ENCODE measurements at regions not wholly inside any gene's neighbourhood (a gene's known extent, or its start where the extent isn't known, plus 50 kb on each side); places are given as distances from the start of the nearest gene placed in this dataset.
"Not testable (repeated sequence)": the region's sequence is repeated elsewhere in the genome, so short reads cannot be mapped to it uniquely, and the experiment has no call there.

- DNase-seq (ENCODE audit: low read depth in 4 of 4, low spot score in 3 of 4): no peak
Measured at GRCh38 chr4:81586706-81587105, 115.0 kb upstream of the RASGEF1B start.

DNA sequence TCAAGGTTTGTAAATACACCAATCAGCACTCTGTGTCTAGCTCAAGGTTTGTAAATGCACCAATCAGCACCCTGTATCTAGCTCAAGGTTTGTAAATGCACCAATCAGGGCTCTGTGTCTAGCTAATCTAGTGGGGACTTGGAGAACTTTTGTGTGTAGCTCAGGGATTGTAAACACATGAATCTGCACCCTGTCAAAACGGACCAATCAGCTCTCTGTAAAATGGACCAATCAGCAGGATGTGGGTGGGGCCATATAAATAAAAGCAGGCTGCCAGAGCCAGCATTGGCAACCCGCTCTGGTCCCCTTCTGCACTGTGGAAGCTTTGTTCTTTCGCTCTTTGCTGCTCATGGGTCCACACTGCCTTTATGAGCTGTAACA, 109.3 kb upstream of the RASGEF1B start:
- not testable (repeated sequence) for DNase-seq (ENCODE audit: low read depth in 4 of 4, low spot score in 3 of 4)

DNA sequence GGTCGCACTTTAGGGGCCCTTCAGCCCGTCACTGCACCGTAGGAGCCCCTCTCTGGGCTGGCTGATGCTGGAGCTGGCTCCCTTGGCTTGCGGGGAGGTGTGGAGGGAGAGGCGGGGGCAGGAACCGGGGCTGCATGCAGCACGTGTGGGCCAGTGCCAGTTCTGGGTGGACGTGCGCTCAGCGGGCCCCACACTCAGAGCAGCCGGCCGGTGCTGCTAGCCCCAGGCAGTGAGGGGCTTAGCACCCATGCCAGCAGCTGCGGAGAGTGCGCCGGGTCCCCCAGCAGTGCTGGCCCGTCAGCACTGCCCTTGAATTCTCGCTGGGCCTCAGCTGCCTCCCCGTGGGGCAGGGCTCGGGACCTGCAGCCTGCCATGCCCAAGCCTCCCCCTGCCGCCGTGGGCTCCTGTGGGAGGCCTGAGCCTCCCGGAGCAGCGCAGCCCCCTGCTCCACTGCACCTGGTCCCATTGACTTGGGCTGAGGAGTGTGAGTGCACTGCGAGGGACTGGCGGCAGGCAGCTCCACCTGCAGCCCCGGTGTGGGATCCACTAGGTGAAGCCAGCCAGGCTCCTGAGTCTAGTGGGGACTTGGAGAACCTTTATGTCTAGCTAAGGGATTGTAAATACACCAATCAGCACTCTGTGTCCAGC, 108.8 kb upstream of the RASGEF1B start:
- no peak for DNase-seq (ENCODE audit: low read depth in 4 of 4, low spot score in 3 of 4)

DNA sequence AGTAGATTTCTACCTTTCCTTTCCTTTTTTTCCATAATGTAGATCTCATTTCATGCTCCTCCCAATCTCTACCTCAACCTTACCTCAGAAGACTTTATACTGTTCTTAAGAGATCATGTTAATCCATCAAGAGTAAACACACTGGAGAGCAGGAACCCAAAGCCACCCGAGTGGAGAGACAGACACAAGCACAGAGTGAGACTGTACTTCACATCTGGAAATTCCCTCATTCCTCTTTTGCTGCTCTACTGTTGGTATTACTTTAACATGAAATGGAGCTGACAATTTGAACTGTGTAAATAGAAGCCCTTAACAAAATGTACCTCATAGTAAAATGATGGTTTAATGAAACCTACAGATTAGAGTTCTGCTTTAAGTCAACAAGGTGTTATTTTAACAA, 105.7 kb upstream of the RASGEF1B start:
- DNase-seq (ENCODE audit: low read depth in 4 of 4, low spot score in 3 of 4): no peak

DNA sequence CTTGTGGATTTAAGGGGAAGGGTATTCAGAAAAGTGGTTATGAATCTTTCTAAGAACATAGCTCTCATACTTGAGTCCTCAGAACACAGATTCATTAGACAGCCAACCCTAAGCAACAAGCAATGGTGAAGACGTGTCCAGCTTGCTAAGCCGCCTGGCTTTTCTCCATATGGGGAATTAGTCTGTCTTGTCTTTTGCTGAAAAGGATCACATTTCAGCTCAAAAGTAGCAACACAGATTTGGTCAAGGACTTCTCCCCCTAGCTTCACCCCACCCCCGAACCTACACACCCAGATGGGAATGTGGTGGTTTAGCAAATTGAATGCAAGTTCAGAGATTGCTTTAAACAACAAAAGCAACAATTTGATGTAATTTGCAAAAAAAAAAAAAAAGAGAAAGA, 103.3 kb upstream of the RASGEF1B start:
- DNase-seq (ENCODE audit: low read depth in 4 of 4, low spot score in 3 of 4): no peak

- no peak for DNase-seq (ENCODE audit: low read depth in 4 of 4, low spot score in 3 of 4)
Measured at GRCh38 chr4:81573840-81574239, 102.1 kb upstream of the RASGEF1B start.

DNA sequence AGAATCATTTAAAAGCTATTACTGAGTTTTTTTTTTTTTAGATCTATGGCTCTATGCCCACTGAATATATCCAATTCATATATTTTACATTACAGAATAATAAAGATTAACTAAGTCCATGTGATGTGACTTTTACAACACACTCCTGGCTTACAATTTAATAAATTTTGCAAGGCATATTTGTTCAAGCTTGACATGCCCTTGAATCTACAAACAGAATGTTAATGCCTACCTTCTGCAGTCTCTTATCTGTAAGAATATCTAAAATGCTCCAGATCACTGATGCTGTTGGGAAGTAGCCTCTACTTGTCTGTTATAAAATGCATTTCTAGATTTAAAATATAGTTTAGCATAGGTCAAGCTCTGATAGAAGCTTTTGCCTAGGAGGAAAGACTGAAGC, 100.7 kb upstream of the RASGEF1B start:
- no peak for DNase-seq (ENCODE audit: low read depth in 4 of 4, low spot score in 3 of 4)

- no peak for DNase-seq (ENCODE audit: low read depth in 4 of 4, low spot score in 3 of 4)
Measured at GRCh38 chr4:81571105-81571504, 99.4 kb upstream of the RASGEF1B start.

- DNase-seq (ENCODE audit: low read depth in 4 of 4, low spot score in 3 of 4): no peak
Measured at GRCh38 chr4:81566161-81566591, 94.5 kb upstream of the RASGEF1B start.

GRCh38 chr4:81565142-81565870, 93.6 kb upstream of the RASGEF1B start:
- DNase-seq (ENCODE audit: low read depth in 4 of 4, low spot score in 3 of 4): peak in 3 of 4 donors; percentile 29 to 39 (median 36)

GRCh38 chr4:81564025-81564424, 92.3 kb upstream of the RASGEF1B start:
- no peak for DNase-seq (ENCODE audit: low read depth in 4 of 4, low spot score in 3 of 4)

GRCh38 chr4:81562093-81562492, 90.4 kb upstream of the RASGEF1B start:
- DNase-seq (ENCODE audit: low read depth in 4 of 4, low spot score in 3 of 4): no peak

GRCh38 chr4:81557306-81557705, 85.6 kb upstream of the RASGEF1B start:
- DNase-seq (ENCODE audit: low read depth in 4 of 4, low spot score in 3 of 4): no peak

DNA sequence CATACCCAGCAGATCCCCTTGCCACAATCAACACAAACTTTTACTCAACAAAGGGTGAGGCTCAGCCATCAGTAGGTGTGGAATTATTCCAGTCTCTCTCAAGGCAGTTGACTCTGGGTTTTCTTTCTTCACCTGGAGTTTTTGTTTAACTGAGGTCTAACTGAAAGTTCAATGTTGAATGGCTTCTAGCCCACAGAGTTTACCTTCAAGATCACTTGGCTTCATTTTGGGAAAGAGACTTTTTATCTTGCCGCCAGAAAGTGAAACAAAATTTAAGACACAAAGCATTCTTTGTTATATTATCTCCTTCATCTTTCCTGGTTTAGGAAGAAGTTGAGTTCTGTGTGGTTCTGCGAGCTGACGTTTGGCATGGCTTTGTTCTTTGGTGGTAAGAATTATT, 83.8 kb upstream of the RASGEF1B start:
- no peak for DNase-seq (ENCODE audit: low read depth in 4 of 4, low spot score in 3 of 4)

- DNase-seq (ENCODE audit: low read depth in 4 of 4, low spot score in 3 of 4): no peak
Measured at GRCh38 chr4:81552086-81552485, 80.4 kb upstream of the RASGEF1B start.

DNA sequence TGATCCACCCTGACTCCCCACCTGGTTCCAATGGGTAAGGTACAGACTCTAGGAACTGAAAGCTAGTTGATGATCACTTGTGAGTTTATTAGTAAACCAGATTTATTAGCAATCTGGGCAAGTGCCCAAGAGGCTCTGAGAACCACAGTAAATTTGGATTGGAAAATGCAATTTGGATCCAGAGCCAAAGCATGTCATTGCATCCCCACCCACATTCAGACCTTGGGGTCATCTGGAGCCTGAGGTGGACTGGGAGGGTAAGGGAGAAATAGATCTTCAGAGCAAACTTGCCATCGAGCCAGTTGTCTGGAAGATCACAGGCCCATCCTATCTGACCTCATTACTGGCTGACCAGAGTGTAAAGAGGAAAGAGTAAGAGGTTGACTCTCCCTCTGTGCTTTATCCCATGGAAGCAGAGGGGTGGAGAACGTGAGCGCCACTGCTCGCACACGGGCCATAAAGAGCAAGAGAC, 78.7 kb upstream of the RASGEF1B start:
- DNase-seq (ENCODE audit: low read depth in 4 of 4, low spot score in 3 of 4): no peak

DNA sequence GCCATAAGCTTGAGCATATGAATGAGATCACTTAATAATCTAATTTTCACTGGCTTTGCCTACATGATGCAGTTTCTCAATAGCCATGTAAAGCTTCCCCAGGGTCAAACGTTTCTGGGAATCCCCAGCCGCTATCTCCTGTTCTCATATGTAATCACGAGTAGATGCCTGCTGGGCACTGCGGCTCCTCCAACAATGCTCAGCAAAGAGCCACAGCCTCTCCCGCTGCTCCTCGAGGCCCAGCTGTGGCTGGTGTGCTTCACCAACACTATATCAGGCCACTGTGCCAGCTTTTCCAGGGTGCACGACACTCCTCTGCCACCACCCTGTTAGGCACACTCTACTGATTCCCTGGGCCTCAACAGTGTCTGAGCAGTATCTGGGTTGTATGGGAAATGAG, 78.3 kb upstream of the RASGEF1B start:
- no peak for DNase-seq (ENCODE audit: low read depth in 4 of 4, low spot score in 3 of 4)

DNA sequence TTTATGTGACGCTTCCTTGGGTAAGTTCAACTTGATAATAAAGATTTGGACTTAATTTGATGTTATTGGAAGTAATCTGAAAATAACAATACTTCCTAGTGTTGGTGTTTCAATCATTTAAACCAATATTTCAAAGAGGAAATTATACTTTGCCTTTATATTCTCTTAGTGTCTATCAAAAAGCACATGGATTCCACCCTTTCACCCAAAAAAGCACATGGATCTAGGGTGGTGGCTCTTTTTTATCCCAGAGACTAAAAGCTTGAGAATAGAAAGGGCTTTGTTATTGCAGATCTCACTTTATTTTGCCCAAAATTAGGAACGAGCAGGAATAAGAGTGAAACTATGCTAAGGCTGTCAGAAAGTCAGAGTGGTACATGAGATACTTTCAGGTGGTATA, 75.1 kb upstream of the RASGEF1B start:
- no peak for DNase-seq (ENCODE audit: low read depth in 4 of 4, low spot score in 3 of 4)

- DNase-seq (ENCODE audit: low read depth in 4 of 4, low spot score in 3 of 4): no peak
Measured at GRCh38 chr4:81541161-81541945, 69.6 kb upstream of the RASGEF1B start.

DNA sequence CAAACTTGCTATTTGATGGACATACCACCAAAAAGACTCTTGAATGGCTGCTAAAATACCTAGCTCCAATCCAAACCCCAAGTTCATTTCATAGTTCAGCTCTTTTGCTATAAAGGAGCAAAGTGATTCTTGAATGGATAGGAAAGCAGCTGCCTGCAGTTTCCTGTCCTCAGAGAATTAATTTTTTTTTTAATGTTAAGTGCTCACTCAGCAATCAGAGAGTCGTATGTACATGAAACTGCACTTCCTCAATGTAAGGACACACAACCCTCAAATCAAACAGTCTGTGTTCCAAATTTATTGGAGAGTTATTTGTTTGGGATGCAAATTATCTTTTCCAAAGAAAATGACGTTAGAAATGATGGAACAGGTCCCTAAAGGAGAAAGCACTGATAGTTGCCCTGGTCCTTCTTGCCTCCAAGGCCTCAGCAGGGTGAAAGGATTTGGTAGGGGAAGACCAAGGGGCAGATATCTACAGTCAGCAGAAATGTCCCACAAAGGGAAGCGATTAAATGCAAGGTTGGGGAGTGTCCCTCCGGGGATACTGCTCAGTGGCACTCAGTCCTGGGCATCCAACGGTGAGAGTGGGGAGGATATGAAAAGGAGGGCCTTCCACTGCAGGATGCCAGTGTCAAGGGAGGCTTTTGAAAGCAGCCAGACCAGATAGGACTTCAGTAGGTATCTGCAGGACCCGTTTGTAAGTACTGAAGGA, 67.2 kb upstream of the RASGEF1B start:
- DNase-seq (ENCODE audit: low read depth in 4 of 4, low spot score in 3 of 4): no peak

- DNase-seq (ENCODE audit: low read depth in 4 of 4, low spot score in 3 of 4): no peak
Measured at GRCh38 chr4:81531410-81531809, 59.7 kb upstream of the RASGEF1B start.

Measured in left renal pelvis (tissue), 4 donors.